NK-92 (cell line): ENCODE measurements at regions not wholly inside any gene's neighbourhood (a gene's known extent, or its start where the extent isn't known, plus 50 kb on each side); places are given as distances from the start of the nearest gene placed in this dataset.

Source experiments
- DNase-seq: peaks from one replicate; lab custom pipeline; 2025; ENCODE audit not compliant: unreplicated experiment; lab: John Stamatoyannopoulos, UW

- no peak for DNase-seq
Measured at GRCh38 chr22:49322861-49323622, 504.6 kb downstream of the BRD1 start.

DNA sequence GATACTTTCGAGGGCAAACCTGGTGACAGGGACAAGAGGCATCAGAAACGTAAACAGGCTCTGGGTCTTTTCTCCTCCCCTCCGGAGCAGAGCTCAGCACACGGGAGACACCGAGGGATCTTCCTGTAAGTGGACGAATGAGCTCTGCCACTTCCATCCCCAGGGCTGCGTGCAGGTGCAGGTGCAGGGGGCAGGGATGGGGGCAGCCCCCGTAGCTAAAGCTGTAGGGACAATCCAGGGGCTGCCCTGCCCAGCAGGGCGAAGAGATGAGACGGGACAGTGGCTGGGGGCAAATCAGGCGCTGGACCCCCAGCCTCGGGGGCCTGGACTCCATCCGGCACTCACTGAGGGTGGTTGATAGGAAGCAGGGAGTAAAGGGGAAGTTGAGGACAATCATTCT is 505.4 kb downstream of the BRD1 start:
- DNase-seq: no peak

DNA sequence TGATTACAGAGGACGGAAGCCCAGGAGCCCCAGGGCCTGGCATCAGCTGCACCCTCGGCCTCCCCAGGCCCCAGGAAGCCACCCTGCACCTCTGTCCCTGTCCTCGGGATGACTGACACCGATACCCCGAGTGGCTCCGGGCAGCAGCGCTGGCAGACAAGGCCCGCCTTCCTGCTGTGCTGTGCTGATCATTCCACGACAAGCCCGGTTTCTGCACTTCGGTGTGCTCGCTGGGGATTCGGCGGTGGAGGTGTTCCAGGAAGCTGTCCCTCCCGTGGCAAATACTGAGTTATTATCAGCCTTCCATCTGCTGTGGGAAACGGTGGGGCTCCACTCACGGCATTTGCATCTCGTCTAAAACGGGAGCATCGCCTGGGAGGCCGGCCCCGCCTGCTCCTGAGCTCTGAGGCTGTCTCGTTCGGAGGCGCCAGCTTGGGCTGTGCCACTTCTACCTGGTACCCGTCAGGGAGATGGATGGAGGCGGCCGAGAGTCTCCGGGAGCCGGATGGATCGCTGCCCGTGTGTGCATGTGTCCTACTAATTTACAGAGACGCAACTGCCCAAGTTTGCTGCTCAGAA is 506.1 kb downstream of the BRD1 start:
- DNase-seq: no peak

- DNase-seq: no peak
Measured at GRCh38 chr22:49320714-49321476, 506.8 kb downstream of the BRD1 start.

- no peak for DNase-seq
Measured at GRCh38 chr22:49317369-49317768, 510.3 kb downstream of the BRD1 start.

DNA sequence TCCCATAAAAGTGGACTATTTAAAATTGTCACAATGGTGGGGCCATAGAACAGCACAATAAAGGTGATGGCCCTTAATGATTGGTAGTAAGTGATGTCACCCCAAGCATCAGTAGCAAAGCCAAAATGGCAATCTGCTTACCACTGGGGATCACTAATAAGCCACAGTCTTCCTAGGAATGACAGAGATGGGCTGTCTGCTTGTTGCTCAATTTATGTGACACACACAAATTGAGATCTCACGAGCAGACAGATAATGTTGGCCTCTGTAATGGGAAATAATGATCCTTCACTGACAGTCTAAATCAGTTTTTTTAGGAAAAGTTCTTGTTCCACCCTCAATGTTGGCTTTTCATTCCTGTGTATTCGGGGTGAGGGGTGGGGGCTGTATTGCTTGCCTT is 515.1 kb downstream of the BRD1 start:
- DNase-seq: no peak

- DNase-seq: no peak
Measured at GRCh38 chr22:49310354-49310753, 517.3 kb downstream of the BRD1 start.

DNA sequence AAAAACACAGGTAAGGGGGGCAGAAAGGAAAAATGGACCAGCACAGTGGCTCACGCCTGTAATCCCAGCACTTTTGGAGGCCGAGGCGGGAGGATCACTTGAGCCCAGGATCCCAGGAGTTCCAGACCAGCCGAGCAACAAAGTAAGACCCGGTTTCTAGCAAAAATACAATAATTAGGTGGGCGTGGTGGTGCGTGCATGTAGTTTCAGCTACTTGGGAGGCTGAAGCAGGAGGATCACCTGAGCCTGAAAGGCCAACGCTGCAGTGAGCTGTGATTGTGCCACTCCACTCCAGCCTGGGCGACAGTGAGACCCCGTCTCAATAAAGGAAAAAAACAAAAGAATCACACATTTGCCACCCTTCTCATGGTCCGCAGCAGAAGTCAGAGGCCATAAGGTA is 519.4 kb downstream of the BRD1 start:
- no peak for DNase-seq

DNA sequence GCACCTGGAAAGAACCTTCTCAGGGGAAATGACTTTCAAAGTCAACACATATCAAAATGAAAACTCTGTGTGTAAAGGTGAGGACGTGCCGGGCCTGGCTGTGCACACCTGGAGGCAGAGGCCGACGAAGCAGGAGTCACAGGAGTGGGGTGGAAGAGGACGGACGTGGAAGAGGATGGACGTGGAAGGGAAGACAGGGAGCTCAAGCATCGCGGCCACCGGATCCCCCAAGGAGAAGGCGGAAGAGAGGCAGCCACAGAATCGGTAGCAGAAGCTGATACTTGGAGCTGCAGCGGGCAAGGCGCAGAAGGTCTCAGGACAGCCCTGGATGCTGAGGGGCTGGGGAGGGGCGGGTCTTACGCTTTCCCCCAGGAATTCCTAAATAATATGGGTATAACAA is 519.8 kb downstream of the BRD1 start:
- DNase-seq: no peak

DNA sequence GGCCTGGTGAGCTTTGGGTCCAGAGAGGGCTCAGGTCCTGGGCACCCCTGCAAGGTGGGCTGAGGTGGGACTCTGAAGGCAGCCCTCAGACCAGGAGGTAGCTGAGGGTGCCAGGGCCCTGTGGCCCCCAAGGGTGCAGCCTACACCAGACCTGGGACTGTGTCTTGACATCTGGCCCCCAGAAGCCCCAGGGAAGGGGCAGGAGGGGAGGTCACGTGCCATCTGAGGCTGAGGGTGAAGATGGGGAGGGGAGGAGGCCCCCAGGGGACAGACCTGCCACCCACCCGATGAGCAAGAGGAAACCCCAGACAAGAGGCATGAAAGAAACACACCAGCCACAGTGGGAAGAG is 520.2 kb downstream of the BRD1 start:
- DNase-seq: no peak

- no peak for DNase-seq
Measured at GRCh38 chr22:49306632-49307480, 520.8 kb downstream of the BRD1 start.

- no peak for DNase-seq
Measured at GRCh38 chr22:49305966-49306631, 521.6 kb downstream of the BRD1 start.

GRCh38 chr22:49305214-49305965 is 522.3 kb downstream of the BRD1 start:
- no peak for DNase-seq

DNA sequence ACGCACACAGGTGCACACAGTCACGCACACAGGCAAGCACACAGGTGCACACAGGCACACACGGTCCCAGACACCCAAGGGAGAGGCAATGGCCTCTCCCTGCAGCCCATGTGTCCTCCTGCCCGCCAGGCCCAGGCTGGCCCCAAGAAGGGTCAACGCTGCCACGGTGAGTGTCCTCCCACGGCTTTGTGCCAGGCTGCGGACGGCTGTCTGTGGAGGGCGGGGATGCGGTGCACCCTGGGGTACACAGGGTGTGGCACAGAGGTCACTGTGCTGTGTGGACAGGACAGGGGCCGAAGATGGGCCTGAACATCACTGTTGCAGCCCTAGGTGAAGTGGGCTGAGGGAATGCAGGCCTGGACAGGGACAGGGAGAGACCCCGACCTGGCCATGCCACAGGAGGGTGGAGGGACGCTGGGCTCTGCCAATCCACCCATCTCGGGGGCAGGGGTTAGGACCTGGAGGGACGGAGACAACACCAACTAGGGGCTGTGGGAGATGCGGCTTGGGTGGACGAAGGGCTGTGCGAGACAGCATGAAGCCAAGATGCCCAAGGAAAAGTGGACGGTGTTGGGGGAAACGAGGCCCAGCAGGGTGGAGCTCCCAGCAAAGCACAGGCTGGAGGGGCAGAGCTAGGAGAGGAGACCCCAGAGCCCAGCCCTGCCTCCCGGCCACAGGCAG is 523.8 kb downstream of the BRD1 start:
- no peak for DNase-seq

GRCh38 chr22:49303061-49303735 is 524.5 kb downstream of the BRD1 start:
- DNase-seq: no peak

- no peak for DNase-seq
Measured at GRCh38 chr22:49302530-49302929, 525.1 kb downstream of the BRD1 start.

GRCh38 chr22:49302150-49302460 is 525.6 kb downstream of the BRD1 start:
- DNase-seq: no peak

- DNase-seq: no peak
Measured at GRCh38 chr22:49301398-49302149, 526.1 kb downstream of the BRD1 start.
